Neuron (in vitro differentiated cells): ENCODE measurements at regions not wholly inside any gene's neighbourhood (a gene's known extent, or its start where the extent isn't known, plus 50 kb on each side); places are given as distances from the start of the nearest gene placed in this dataset.

Source experiments
- H2AFZ ChIP-seq: one replicate; pipeline ENCODE4 v1.6.1; 2013; ENCODE audit warnings: low read depth, mild to moderate bottlenecking, inconsistent platforms, low read length, moderate library complexity
- H3K27me3 ChIP-seq: one replicate; pipeline ENCODE4 v1.6.1; 2013; ENCODE audit warnings: low read length; ENCODE audit not compliant: insufficient read depth
- H3K36me3 ChIP-seq: one replicate; pipeline ENCODE4 v1.6.1; 2013; ENCODE audit warnings: low read length; ENCODE audit not compliant: insufficient read depth
- H3K4me1 ChIP-seq: one replicate; pipeline ENCODE4 v1.6.1; 2013; ENCODE audit warnings: low read length; ENCODE audit not compliant: insufficient read depth
- H3K4me3 ChIP-seq: 2 replicates; pipeline ENCODE4 v1.5.1; 2013; ENCODE audit warnings: mild to moderate bottlenecking, low read length, moderate library complexity
- H3K9me3 ChIP-seq: one replicate; pipeline ENCODE4 v1.6.1; 2013; ENCODE audit warnings: low read length

- H3K36me3 ChIP-seq, result no peaks in the 10 kb centered on the region
- no peaks in the 10 kb centered on the region for H3K27me3 ChIP-seq
- peaks cover 1% of the 10 kb centered on the region for H3K9me3 ChIP-seq
- H3K4me3 ChIP-seq, result no peak overlapping the region
- H3K4me1 ChIP-seq, result no peaks in the 10 kb centered on the region
- no peak overlapping the region for H2AFZ ChIP-seq
Measured at GRCh38 chr1:226797151-226797550, 58.1 kb upstream of the ITPKB start.

GRCh38 chr1:226793620-226794276 lies 54.7 kb upstream of the ITPKB start:
- no peaks in the 10 kb centered on the region for H3K36me3 ChIP-seq
- H3K9me3 ChIP-seq, result peaks cover 1% of the 10 kb centered on the region
- no peak overlapping the region for H3K4me3 ChIP-seq
- no peaks in the 10 kb centered on the region for H3K27me3 ChIP-seq
- H2AFZ ChIP-seq, result no peak overlapping the region
- no peaks in the 10 kb centered on the region for H3K4me1 ChIP-seq

- Histone ChIP-seq H3K36me3 (no peaks in the 10 kb centered on the region), H3K27me3 (no peaks in the 10 kb centered on the region), H3K4me3 (no peak overlapping the region)
Measured at GRCh38 chr1:226792368-226792767, 53.3 kb upstream of the ITPKB start.

GRCh38 chr1:226790545-226791181 lies 51.6 kb upstream of the ITPKB start:
- H3K4me3 ChIP-seq, result no peak overlapping the region
- H3K9me3 ChIP-seq, result no peaks in the 10 kb centered on the region
- no peak overlapping the region for H2AFZ ChIP-seq
- no peaks in the 10 kb centered on the region for H3K36me3 ChIP-seq
- H3K27me3 ChIP-seq, result no peaks in the 10 kb centered on the region
- H3K4me1 ChIP-seq, result peaks cover 13% of the 10 kb centered on the region

More at GRCh38 chr1:226792368-226792767, 53.3 kb upstream of the ITPKB start:
- no peak overlapping the region for H2AFZ ChIP-seq
- no peaks in the 10 kb centered on the region for H3K9me3 ChIP-seq
- peaks cover 5% of the 10 kb centered on the region for H3K4me1 ChIP-seq

GRCh38 chr1:226788965-226789364 lies 49.9 kb upstream of the ITPKB start:
- H3K4me3 ChIP-seq, result no peak overlapping the region
- no peaks in the 10 kb centered on the region for H3K36me3 ChIP-seq
- peaks cover 21% of the 10 kb centered on the region for H3K4me1 ChIP-seq
- no peak overlapping the region for H2AFZ ChIP-seq
- H3K9me3 ChIP-seq, result no peaks in the 10 kb centered on the region
- no peaks in the 10 kb centered on the region for H3K27me3 ChIP-seq
